ENCODE measurements at regions not wholly inside any gene's neighbourhood (a gene's known extent, or its start where the extent isn't known, plus 50 kb on each side); places are given as distances from the start of the nearest gene placed in this dataset.

- 61 to 72% methylated on average over 2 of the region's 2 CpGs for WGBS, 2 donors
- Histone ChIP-seq H3K4me1 (no peaks in the 10 kb centered on the region), H3K27ac (no peak overlapping the region), H3K27me3 (no peaks in the 10 kb centered on the region), H3K9me3 (no peaks in the 10 kb centered on the region), H3K36me3 (ENCODE audit: low read depth, missing control alignments) (no peaks in the 10 kb centered on the region), H3K4me3 (no peak overlapping the region)
- intact Hi-C loops (cut with DNase I; ENCODE audit: low total_unique reads) = no loop called here
- TF ChIP-seq CTCF (IDR thresholded peaks at IDR 0.05) = no peak
- TF ChIP-seq POLR2A (IDR thresholded peaks at IDR 0.05) = no peak
- no peak for DNase-seq
Observed at GRCh38 chr3:87426918-87427317, 150.5 kb upstream of the POU1F1 start.

- 85% methylated on average over 3 of the region's 3 CpGs for WGBS, 2 donors
Observed at GRCh38 chr3:87425056-87425455, 148.7 kb upstream of the POU1F1 start.

GRCh38 chr3:87423336-87423735, 147.0 kb upstream of the POU1F1 start:
- 60 to 72% methylated on average over 2 of the region's 2 CpGs for WGBS, 2 donors
- H3K27ac ChIP-seq = no peak overlapping the region
- no peaks in the 10 kb centered on the region for H3K36me3 ChIP-seq (ENCODE audit: low read depth, missing control alignments)
- no peak for DNase-seq
- H3K4me3 ChIP-seq = no peak overlapping the region
- no peak for TF ChIP-seq CTCF (IDR thresholded peaks at IDR 0.05)
- no peak for TF ChIP-seq POLR2A (IDR thresholded peaks at IDR 0.05)
- H3K9me3 ChIP-seq = no peaks in the 10 kb centered on the region
- H3K4me1 ChIP-seq = no peaks in the 10 kb centered on the region
- intact Hi-C loops (cut with DNase I; ENCODE audit: low total_unique reads) = no loop called here
- no peaks in the 10 kb centered on the region for H3K27me3 ChIP-seq

More at GRCh38 chr3:87425056-87425455, 148.7 kb upstream of the POU1F1 start:
- Histone ChIP-seq H3K4me1 (no peaks in the 10 kb centered on the region), H3K36me3 (ENCODE audit: low read depth, missing control alignments) (no peaks in the 10 kb centered on the region), H3K27ac (no peak overlapping the region), H3K9me3 (no peaks in the 10 kb centered on the region), H3K27me3 (no peaks in the 10 kb centered on the region), H3K4me3 (no peak overlapping the region)
- intact Hi-C loops (cut with DNase I; ENCODE audit: low total_unique reads) = no loop called here
- TF ChIP-seq CTCF (IDR thresholded peaks at IDR 0.05) (no peak), POLR2A (IDR thresholded peaks at IDR 0.05) (no peak)
- DNase-seq = no peak

GRCh38 chr3:87422333-87422732, 145.9 kb upstream of the POU1F1 start:
- no peaks in the 10 kb centered on the region for H3K4me1 ChIP-seq
- H3K4me3 ChIP-seq = no peak overlapping the region
- no peak overlapping the region for H3K27ac ChIP-seq
- DNase-seq = no peak
- H3K27me3 ChIP-seq = no peaks in the 10 kb centered on the region
- intact Hi-C loops (cut with DNase I; ENCODE audit: low total_unique reads) = no loop called here
- H3K9me3 ChIP-seq = no peaks in the 10 kb centered on the region
- no peaks in the 10 kb centered on the region for H3K36me3 ChIP-seq (ENCODE audit: low read depth, missing control alignments)
- TF ChIP-seq CTCF (IDR thresholded peaks at IDR 0.05) (no peak), POLR2A (IDR thresholded peaks at IDR 0.05) (no peak)

- Histone ChIP-seq H3K36me3 (ENCODE audit: low read depth, missing control alignments) (no peaks in the 10 kb centered on the region), H3K27me3 (no peaks in the 10 kb centered on the region), H3K27ac (no peak overlapping the region), H3K4me1 (no peaks in the 10 kb centered on the region), H3K9me3 (no peaks in the 10 kb centered on the region), H3K4me3 (no peak overlapping the region)
- no peak for DNase-seq
- intact Hi-C loops (cut with DNase I; ENCODE audit: low total_unique reads) = no loop called here
- no peak for TF ChIP-seq CTCF (IDR thresholded peaks at IDR 0.05)
- TF ChIP-seq POLR2A (IDR thresholded peaks at IDR 0.05) = no peak
Observed at GRCh38 chr3:87420171-87420570, 143.8 kb upstream of the POU1F1 start.
